Ovary (tissue), 1 donor: ENCODE measurements at regions not wholly inside any gene's neighbourhood (a gene's known extent, or its start where the extent isn't known, plus 50 kb on each side); places are given as distances from the start of the nearest gene placed in this dataset.

Experiments used
- EP300 ChIP-seq: sonication (generic); formaldehyde crosslinking; IDR thresholded peaks from one replicate; pipeline ENCODE4 v1.6.1; 2017; ENCODE audit warnings: antibody characterized with exemption
- POLR2A ChIP-seq: fragments of 450-650 bp; IDR thresholded peaks from one replicate; pipeline ENCODE4 v1.6.1; 2017; ENCODE audit warnings: antibody characterized with exemption, mild to moderate bottlenecking, moderate library complexity

- TF ChIP-seq EP300 (no peak), POLR2A (no peak)
Observed at GRCh38 chr4:20454515-20454914, 202.8 kb downstream of the SLIT2 start.
